Heart left ventricle (tissue), 13 donors: ENCODE measurements at regions not wholly inside any gene's neighbourhood (a gene's known extent, or its start where the extent isn't known, plus 50 kb on each side); places are given as distances from the start of the nearest gene placed in this dataset.
"Not testable (repeated sequence)": the region's sequence is repeated elsewhere in the genome, so short reads cannot be mapped to it uniquely, and the experiment has no call there.

Source experiments
- CTCF ChIP-seq, 12 donors: fragments of 200-600 bp; sonication (generic) in 4 of 12; IDR thresholded peaks; one replicate each; pipeline versions ENCODE4 v1.5.0 to v1.8.0; 2018 to 2022; ENCODE audit warnings: antibody characterized with exemption in 12 of 12, mild to moderate bottlenecking in 5 of 12
- POLR2A ChIP-seq, 2 donors: fragments of 450-650 bp; IDR thresholded peaks; one replicate each; pipeline ENCODE4 v1.6.1; 2017; ENCODE audit warnings: antibody characterized with exemption in 2 of 2, mild to moderate bottlenecking in 2 of 2, moderate library complexity in 2 of 2
- donor health status: ischemic (EF 13 %, LVEDD 7.1; RV severe dilation, severe dysfunction).
- donor health status: DM: no; HTN: yes; CAD: no.
- donor health status: DM: no; HTN: no; CAD: no.
- donor health status: ischemic (EF 25% LVEDD 6.9; RV normal size, moderate dysfunction).
- donor health status: ischemic (EF 25% LVEDD 5.7; RV mildly dilated, moderate dysfunction).
- donor health status: ischemic (EF 35%, LVEDD 5.7; RV mildly dilated, moderate dysfunction).
- donor health status: nonischemic (EF 11% LVEDD 7.7; RV severe dilation, severe dysfunction).
- donor health status: DM: yes; HTN: yes; CAD: no.
- donor health status: PGD.
- donor health status: ischemic (EF 29% LVEDD 5.4; RV normal size, mild dysfunction).
- donor health status: nonischemic (EF 23%, LVEDD 6.1; RV moderate dilation, normal function).

- not testable (repeated sequence) for TF ChIP-seq CTCF, POLR2A (IDR thresholded peaks at IDR 0.05)
These were observed 272.0 kb upstream of the NAALADL2 start for GRCh38 chr3:174587137-174587536.
